Fibroblast of the aortic adventitia (primary cell): ENCODE measurements at regions not wholly inside any gene's neighbourhood (a gene's known extent, or its start where the extent isn't known, plus 50 kb on each side); places are given as distances from the start of the nearest gene placed in this dataset.

Experiments used
- DNase-seq: peaks from one replicate; pipeline ENCODE4 v3.0.0-alpha.2; 2010; ENCODE audit warnings: low read depth
- H3K4me3 ChIP-seq: 2 replicates; pipeline ENCODE4 v1.5.1; 2011; ENCODE audit warnings: low read depth, mild to moderate bottlenecking, control low read depth, low read length, moderate library complexity
- CTCF ChIP-seq: IDR thresholded peaks from 2 replicates; pipeline ENCODE4 v1.5.1; 2011; ENCODE audit warnings: mild to moderate bottlenecking, low read length, control low read depth, inconsistent platforms; ENCODE audit not compliant: insufficient read depth

- DNase-seq = no peak
- no peak for TF ChIP-seq CTCF
- H3K4me3 ChIP-seq = no peak overlapping the region
These were observed 444.6 kb upstream of the SGCG start for GRCh38 chr13:22736084-22736767.

DNA sequence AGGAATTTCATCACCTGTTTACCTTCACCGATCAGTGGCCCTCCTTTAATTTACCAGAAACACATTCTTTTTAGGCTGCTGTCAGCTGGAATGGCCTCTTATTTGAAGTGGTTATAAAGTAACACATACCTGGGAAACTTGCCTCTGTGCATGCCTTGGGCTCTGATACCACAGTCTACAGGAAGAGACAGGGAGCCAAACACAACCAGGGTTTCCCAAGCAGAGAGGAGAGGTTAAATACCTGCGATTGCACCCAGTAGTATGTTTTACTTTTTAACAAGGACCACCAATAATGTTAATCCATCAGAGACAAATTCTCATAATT, 444.0 kb upstream of the SGCG start:
- H3K4me3 ChIP-seq = no peak overlapping the region
- no peak for TF ChIP-seq CTCF
- no peak for DNase-seq

- no peak for TF ChIP-seq CTCF
- DNase-seq = no peak
- H3K4me3 ChIP-seq = no peak overlapping the region
These were observed 442.4 kb upstream of the SGCG start for GRCh38 chr13:22738357-22738756.

DNA sequence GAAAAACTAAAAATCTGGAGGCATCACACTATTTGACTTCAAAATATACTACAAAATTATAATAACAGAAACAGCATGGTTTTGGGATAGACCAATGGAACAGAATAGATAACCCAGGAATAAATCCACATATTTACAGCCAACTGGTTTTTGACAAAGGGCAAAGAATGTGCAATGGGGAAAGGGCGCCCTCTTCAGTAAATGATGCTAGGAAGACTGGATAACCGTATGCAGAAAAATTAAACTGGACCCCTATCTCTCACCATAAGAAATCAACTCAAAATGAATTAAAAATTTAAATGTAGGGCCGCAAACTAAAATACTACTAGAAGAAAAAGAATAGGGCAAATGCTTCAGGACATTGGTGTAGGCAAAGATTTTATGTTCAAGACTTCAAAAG, 440.5 kb upstream of the SGCG start:
- DNase-seq = no peak
- H3K4me3 ChIP-seq = no peak overlapping the region
- no peak for TF ChIP-seq CTCF

- TF ChIP-seq CTCF = no peak
- H3K4me3 ChIP-seq = no peak overlapping the region
- no peak for DNase-seq
These were observed 435.9 kb upstream of the SGCG start for GRCh38 chr13:22744688-22745452.

DNA sequence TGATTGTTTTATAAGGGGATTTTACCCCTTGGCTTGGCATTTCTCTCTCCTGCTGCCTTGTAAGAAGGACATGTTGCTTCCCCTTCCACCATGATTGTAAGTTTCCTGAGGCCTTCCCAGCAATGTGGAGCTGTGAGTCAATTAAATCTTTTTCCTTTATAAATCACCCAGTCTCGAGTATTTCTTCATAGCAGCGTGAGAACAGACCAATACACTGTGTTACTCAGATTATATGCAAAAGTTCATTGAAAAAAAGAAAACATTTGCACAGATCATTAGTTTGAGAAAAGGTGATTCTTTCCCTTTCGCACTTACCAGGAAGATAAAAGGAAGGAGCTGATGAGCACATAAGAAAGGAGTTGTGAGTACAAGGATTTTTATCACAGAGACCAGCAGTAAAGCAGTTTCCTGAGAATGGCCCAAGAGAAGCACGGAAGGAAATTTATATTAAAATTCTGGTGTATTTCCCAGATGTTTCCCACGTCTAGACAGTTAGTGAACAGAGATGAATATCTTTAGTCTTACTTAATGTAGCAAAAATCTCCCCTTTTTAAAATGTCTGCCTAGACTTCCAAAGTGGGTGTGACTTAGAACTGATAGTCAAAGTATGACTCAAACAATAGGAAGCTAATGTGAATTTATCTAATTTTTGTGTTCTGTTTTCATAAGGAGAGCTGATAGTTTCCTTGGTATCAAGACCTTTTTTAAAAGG, 431.8 kb upstream of the SGCG start:
- no peak overlapping the region for H3K4me3 ChIP-seq
- peak; percentile 2 for DNase-seq
- TF ChIP-seq CTCF = no peak
